ENCODE measurements at regions not wholly inside any gene's neighbourhood (a gene's known extent, or its start where the extent isn't known, plus 50 kb on each side); places are given as distances from the start of the nearest gene placed in this dataset.

DNA sequence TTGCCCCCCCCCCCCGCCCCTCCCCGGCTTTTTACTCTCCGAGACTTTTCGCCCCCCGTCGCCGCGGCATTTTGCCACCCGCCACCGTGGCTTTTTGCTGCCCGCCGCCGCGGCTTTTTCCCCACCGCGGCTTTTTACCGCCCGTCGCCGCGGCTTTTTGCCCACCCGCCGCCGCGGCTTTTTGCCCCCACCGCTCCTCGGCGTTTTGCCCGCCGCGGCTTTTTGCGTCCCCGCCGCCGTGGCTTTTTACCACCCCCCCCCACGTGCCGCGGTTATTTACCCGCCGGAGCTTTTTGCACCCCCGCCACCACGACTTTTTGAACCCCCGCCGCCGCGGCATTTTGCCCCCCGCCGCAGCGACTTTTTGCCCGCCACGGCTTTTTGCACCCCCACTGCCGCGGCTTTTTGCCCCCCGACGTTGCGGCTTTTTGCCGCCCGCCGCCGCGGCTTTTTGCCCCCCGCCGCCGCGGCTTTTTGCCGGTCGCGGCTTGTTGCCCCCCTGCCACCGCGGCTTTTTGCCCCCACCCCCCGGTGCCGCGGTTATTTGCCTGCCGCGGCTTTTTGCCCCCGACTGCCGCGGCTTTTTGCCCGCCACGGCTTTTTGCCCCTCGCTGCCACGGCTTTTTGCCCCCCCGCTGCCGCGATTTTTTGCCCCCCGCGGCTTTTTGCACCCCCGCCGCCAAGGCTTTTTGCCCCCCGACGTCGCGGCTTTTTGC is 461.1 kb downstream of the ZNF33B start:
- H3K4me1 ChIP-seq (replicated peaks; ENCODE audit: insufficient read depth) = no peaks in the 10 kb centered on the region
- no peaks in the 10 kb centered on the region for H3K79me2 ChIP-seq (ENCODE audit: low read depth)
- H3K36me3 ChIP-seq (ENCODE audit: low read depth) = no peaks in the 10 kb centered on the region
- H4K20me1 ChIP-seq (ENCODE audit: insufficient read depth) = no peaks in the 10 kb centered on the region
- intact Hi-C loops (cut with micrococcal nuclease; ENCODE audit: unreplicated experiment) = no loop called here
- H3K27me3 ChIP-seq (ENCODE audit: insufficient read depth, low read depth) = no peaks in the 10 kb centered on the region
- no peak overlapping the region for H3K27ac ChIP-seq
- no peak for DNase-seq
- no peak overlapping the region for H3K4me3 ChIP-seq
- no peaks in the 10 kb centered on the region for H3K9me2 ChIP-seq (ENCODE audit: insufficient read depth)
- TF ChIP-seq EZH2 (IDR thresholded peaks at IDR 0.05; ENCODE audit: low read depth) = no peak
- TF ChIP-seq, protein P1, sequence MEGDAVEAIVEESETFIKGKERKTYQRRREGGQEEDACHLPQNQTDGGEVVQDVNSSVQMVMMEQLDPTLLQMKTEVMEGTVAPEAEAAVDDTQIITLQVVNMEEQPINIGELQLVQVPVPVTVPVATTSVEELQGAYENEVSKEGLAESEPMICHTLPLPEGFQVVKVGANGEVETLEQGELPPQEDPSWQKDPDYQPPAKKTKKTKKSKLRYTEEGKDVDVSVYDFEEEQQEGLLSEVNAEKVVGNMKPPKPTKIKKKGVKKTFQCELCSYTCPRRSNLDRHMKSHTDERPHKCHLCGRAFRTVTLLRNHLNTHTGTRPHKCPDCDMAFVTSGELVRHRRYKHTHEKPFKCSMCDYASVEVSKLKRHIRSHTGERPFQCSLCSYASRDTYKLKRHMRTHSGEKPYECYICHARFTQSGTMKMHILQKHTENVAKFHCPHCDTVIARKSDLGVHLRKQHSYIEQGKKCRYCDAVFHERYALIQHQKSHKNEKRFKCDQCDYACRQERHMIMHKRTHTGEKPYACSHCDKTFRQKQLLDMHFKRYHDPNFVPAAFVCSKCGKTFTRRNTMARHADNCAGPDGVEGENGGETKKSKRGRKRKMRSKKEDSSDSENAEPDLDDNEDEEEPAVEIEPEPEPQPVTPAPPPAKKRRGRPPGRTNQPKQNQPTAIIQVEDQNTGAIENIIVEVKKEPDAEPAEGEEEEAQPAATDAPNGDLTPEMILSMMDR (conservative IDR thresholded peaks at IDR 0.05) = no peak
- no peaks in the 10 kb centered on the region for H3F3A ChIP-seq (ENCODE audit: insufficient read depth, low read depth)
- CTCF ChIA-PET = interaction anchor here (0.7 kb wide), 1 partner anchor 757 kb away, joined by 12 read pairs; no protein-coding TSS in a partner anchor
- no peak overlapping the region for H2AFZ ChIP-seq
- no TSS peak for BruUV-seq (replicated peaks)
- no peaks in the 10 kb centered on the region for H3K9me3 ChIP-seq (ENCODE audit: insufficient read depth, low read depth)
- no peak overlapping the region for H3K4me2 ChIP-seq
- POLR2A ChIA-PET (ENCODE audit: unreplicated experiment) = no interaction called here

DNA sequence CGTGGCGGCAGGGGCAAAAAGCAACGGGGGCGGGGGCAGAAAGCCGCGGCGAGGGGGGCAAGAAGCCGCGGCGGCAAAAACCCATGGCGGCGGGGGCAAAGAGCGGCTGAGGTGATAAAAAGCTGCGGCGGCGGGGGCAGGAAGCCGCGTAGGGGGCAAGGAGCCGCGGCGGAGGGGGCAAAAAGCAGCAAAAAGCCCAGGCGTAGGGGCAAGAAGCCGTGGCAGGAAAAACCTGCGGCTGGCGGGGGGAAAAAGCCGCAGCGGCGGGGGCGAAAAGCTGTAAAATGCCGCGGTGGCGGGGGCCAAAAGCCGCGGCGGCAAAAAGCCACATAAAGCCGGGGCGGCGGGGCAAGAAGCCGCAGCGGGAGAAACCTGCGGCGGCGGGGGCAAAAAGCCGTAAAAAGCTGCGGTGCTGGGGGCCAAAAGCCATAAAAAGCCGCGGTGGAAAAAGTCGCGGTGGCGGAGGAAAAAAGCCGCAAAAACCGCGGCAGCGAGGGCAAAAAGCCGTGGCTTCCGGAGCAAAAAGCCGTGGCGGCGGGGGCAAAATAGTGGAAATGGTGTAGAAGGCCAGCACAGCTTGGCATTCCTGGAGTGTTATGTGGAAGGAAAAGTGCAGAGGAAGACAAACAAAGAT is 487.8 kb downstream of the ZNF33B start:
- CTCF ChIA-PET = no interaction called here
- BruUV-seq (replicated peaks) = no TSS peak

DNA sequence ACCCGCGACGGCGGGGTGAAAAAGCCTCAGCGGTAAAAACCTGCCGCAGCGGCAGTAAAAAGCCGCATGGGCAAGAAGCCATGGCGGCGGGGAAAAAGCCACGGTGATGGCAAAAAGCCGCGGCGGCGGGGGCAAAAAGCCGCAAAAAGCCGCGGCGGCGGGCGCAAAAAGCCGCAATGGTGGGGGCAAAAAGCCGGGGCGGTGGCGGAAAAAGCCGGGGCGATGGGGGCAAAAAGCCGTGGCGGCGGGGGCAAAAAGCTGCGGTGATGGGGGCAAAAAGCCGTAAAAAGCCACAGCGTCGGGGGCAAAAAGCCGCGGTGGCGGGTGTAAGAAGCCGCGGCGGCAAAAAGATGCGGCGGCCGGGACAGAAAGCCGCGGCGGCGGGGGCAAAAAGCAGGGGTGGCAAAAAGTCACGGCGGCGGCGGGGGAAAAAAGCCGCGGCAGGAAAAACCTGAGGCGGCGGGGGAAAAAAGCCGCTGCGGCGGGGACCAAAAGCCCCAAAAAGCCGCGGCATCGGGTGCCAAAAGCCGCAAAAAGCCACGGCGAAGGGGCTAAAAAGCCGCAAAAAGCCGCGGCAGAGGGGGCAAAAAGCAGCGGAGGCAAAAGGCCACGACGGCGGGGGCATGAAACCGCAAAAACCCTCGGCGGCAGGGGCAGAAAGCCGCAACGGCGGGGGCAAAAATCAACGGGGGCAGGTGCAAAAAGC is 488.5 kb downstream of the ZNF33B start:
- no TSS peak for BruUV-seq (replicated peaks)
- H3K36me3 ChIP-seq (ENCODE audit: low read depth) = no peaks in the 10 kb centered on the region
- H3K27me3 ChIP-seq (ENCODE audit: insufficient read depth, low read depth) = no peaks in the 10 kb centered on the region
- no peak overlapping the region for H3K27ac ChIP-seq
- POLR2A ChIA-PET (ENCODE audit: unreplicated experiment) = no interaction called here
- H3F3A ChIP-seq (ENCODE audit: insufficient read depth, low read depth) = no peaks in the 10 kb centered on the region
- H4K20me1 ChIP-seq (ENCODE audit: insufficient read depth) = no peaks in the 10 kb centered on the region
- H3K4me1 ChIP-seq (replicated peaks; ENCODE audit: insufficient read depth) = no peaks in the 10 kb centered on the region
- CTCF ChIA-PET = no interaction called here
- no peak for DNase-seq
- H3K4me2 ChIP-seq = no peak overlapping the region
- no peaks in the 10 kb centered on the region for H3K9me2 ChIP-seq (ENCODE audit: insufficient read depth)
- H3K9me3 ChIP-seq (ENCODE audit: insufficient read depth, low read depth) = no peaks in the 10 kb centered on the region
- no peaks in the 10 kb centered on the region for H3K79me2 ChIP-seq (ENCODE audit: low read depth)
- no peak overlapping the region for H3K4me3 ChIP-seq
- H2AFZ ChIP-seq = no peak overlapping the region
- intact Hi-C loops (cut with micrococcal nuclease; ENCODE audit: unreplicated experiment) = no loop called here
- TF ChIP-seq EZH2 (IDR thresholded peaks at IDR 0.05; ENCODE audit: low read depth) = no peak
- TF ChIP-seq, protein P1 (conservative IDR thresholded peaks at IDR 0.05) = no peak

More for the DNA sequence above, 487.8 kb downstream of the ZNF33B start:
- H2AFZ ChIP-seq = no peak overlapping the region
- H3F3A ChIP-seq (ENCODE audit: insufficient read depth, low read depth) = no peaks in the 10 kb centered on the region
- no peak for DNase-seq
- no peaks in the 10 kb centered on the region for H3K4me1 ChIP-seq (replicated peaks; ENCODE audit: insufficient read depth)
- TF ChIP-seq, protein P1 (conservative IDR thresholded peaks at IDR 0.05) = no peak
- TF ChIP-seq EZH2 (IDR thresholded peaks at IDR 0.05; ENCODE audit: low read depth) = no peak
- no peak overlapping the region for H3K4me3 ChIP-seq
- no peaks in the 10 kb centered on the region for H3K27me3 ChIP-seq (ENCODE audit: insufficient read depth, low read depth)
- POLR2A ChIA-PET (ENCODE audit: unreplicated experiment) = no interaction called here
- no peaks in the 10 kb centered on the region for H4K20me1 ChIP-seq (ENCODE audit: insufficient read depth)
- H3K36me3 ChIP-seq (ENCODE audit: low read depth) = no peaks in the 10 kb centered on the region
- no peak overlapping the region for H3K27ac ChIP-seq
- no peak overlapping the region for H3K4me2 ChIP-seq
- H3K9me2 ChIP-seq (ENCODE audit: insufficient read depth) = no peaks in the 10 kb centered on the region
- H3K9me3 ChIP-seq (ENCODE audit: insufficient read depth, low read depth) = no peaks in the 10 kb centered on the region
- H3K79me2 ChIP-seq (ENCODE audit: low read depth) = no peaks in the 10 kb centered on the region
- intact Hi-C loops (cut with micrococcal nuclease; ENCODE audit: unreplicated experiment) = no loop called here

Measured in PC-9 (cell line).